ENCODE measurements at regions not wholly inside any gene's neighbourhood (a gene's known extent, or its start where the extent isn't known, plus 50 kb on each side); places are given as distances from the start of the nearest gene placed in this dataset.

DNA sequence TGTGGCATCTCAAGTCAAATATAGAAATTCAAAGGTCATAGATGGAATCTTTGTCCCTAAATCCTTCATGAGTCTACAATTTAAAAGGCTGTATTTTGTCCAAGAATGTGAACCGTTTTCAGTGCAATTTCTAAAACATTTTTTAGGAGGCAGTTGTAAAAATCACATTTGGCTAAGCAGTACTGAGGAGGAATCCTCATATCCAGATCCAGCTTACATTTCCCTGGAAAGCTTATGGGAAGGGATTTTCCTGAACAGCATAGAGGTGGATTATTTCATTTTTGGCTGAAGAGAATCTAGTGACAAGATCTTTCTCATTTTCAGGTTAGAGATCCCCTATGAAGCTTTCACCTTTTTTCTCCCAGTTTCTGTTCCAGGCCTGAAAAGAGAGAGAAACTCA, 178.4 kb downstream of the POLR2M start:
- TF ChIP-seq, protein P1, sequence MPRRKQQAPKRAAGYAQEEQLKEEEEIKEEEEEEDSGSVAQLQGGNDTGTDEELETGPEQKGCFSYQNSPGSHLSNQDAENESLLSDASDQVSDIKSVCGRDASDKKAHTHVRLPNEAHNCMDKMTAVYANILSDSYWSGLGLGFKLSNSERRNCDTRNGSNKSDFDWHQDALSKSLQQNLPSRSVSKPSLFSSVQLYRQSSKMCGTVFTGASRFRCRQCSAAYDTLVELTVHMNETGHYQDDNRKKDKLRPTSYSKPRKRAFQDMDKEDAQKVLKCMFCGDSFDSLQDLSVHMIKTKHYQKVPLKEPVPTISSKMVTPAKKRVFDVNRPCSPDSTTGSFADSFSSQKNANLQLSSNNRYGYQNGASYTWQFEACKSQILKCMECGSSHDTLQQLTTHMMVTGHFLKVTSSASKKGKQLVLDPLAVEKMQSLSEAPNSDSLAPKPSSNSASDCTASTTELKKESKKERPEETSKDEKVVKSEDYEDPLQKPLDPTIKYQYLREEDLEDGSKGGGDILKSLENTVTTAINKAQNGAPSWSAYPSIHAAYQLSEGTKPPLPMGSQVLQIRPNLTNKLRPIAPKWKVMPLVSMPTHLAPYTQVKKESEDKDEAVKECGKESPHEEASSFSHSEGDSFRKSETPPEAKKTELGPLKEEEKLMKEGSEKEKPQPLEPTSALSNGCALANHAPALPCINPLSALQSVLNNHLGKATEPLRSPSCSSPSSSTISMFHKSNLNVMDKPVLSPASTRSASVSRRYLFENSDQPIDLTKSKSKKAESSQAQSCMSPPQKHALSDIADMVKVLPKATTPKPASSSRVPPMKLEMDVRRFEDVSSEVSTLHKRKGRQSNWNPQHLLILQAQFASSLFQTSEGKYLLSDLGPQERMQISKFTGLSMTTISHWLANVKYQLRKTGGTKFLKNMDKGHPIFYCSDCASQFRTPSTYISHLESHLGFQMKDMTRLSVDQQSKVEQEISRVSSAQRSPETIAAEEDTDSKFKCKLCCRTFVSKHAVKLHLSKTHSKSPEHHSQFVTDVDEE (CRISPR knock-in tag; IDR thresholded peaks at IDR 0.05), result no peak
- no peak for TF ChIP-seq RARB (CRISPR knock-in tag; IDR thresholded peaks at IDR 0.05)
- TF ChIP-seq ZC3H10 (CRISPR knock-in tag; IDR thresholded peaks at IDR 0.05), result no peak
- no peak for TF ChIP-seq OSR1 (CRISPR knock-in tag; IDR thresholded peaks at IDR 0.05)
- no peak for TF ChIP-seq ESRRG (CRISPR knock-in tag; IDR thresholded peaks at IDR 0.05)
- no peak for TF ChIP-seq ZFP3 (CRISPR knock-in tag; IDR thresholded peaks at IDR 0.05)
- TF ChIP-seq, protein P2, sequence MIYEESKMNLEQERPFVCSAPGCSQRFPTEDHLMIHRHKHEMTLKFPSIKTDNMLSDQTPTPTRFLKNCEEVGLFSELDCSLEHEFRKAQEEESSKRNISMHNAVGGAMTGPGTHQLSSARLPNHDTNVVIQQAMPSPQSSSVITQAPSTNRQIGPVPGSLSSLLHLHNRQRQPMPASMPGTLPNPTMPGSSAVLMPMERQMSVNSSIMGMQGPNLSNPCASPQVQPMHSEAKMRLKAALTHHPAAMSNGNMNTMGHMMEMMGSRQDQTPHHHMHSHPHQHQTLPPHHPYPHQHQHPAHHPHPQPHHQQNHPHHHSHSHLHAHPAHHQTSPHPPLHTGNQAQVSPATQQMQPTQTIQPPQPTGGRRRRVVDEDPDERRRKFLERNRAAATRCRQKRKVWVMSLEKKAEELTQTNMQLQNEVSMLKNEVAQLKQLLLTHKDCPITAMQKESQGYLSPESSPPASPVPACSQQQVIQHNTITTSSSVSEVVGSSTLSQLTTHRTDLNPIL (CRISPR knock-in tag; IDR thresholded peaks at IDR 0.05; ENCODE audit: low read depth), result no peak
- TF ChIP-seq TOX (CRISPR knock-in tag; IDR thresholded peaks at IDR 0.05; ENCODE audit: borderline replicate concordance), result no peak
- TF ChIP-seq ZFP30 (CRISPR knock-in tag; IDR thresholded peaks at IDR 0.05), result no peak
- TF ChIP-seq, protein P3, sequence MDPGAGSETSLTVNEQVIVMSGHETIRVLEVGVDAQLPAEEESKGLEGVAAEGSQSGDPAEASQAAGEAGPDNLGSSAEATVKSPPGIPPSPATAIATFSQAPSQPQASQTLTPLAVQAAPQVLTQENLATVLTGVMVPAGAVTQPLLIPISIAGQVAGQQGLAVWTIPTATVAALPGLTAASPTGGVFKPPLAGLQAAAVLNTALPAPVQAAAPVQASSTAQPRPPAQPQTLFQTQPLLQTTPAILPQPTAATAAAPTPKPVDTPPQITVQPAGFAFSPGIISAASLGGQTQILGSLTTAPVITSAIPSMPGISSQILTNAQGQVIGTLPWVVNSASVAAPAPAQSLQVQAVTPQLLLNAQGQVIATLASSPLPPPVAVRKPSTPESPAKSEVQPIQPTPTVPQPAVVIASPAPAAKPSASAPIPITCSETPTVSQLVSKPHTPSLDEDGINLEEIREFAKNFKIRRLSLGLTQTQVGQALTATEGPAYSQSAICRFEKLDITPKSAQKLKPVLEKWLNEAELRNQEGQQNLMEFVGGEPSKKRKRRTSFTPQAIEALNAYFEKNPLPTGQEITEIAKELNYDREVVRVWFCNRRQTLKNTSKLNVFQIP (CRISPR knock-in tag; IDR thresholded peaks at IDR 0.05; ENCODE audit: borderline replicate concordance, low read depth), result no peak
- no peak for TF ChIP-seq SNAI2 (CRISPR knock-in tag; IDR thresholded peaks at IDR 0.05)
- TF ChIP-seq TCF4 (CRISPR knock-in tag; IDR thresholded peaks at IDR 0.05; ENCODE audit: borderline replicate concordance), result no peak
